GM18519 (cell line): ENCODE measurements at regions not wholly inside any gene's neighbourhood (a gene's known extent, or its start where the extent isn't known, plus 50 kb on each side); places are given as distances from the start of the nearest gene placed in this dataset.
A peak's percentile ranks its signal among the peaks of the same experiment; 100 is the strongest.

ENCODE experiments used
- ATAC-seq: cut with Tn5 transposase; IDR thresholded peaks from one replicate; pipeline ENCODE4 v1.9.1; 2021; ENCODE audit warnings: mild to moderate bottlenecking, moderate library complexity; ENCODE audit not compliant: unreplicated experiment, low FRiP score

GRCh38 chr2:180128861-180129260 lies 121.8 kb upstream of the CWC22 start:
- no peak for ATAC-seq

GRCh38 chr2:180125245-180125962 lies 118.3 kb upstream of the CWC22 start:
- peak; percentile 77 for ATAC-seq

GRCh38 chr2:180124273-180125139 lies 117.4 kb upstream of the CWC22 start:
- ATAC-seq, result peak; percentile 71

GRCh38 chr2:180122874-180123273 lies 115.8 kb upstream of the CWC22 start:
- ATAC-seq, result no peak

- ATAC-seq, result no peak
Observed at GRCh38 chr2:180115675-180116074, 108.6 kb upstream of the CWC22 start.

- no peak for ATAC-seq
Observed at GRCh38 chr2:180115269-180115668, 108.2 kb upstream of the CWC22 start.

- no peak for ATAC-seq
Observed at GRCh38 chr2:180111901-180112300, 104.8 kb upstream of the CWC22 start.

- ATAC-seq, result no peak
Observed at GRCh38 chr2:180110469-180110868, 103.4 kb upstream of the CWC22 start.

GRCh38 chr2:180101846-180102245 lies 94.7 kb upstream of the CWC22 start:
- no peak for ATAC-seq

- no peak for ATAC-seq
Observed at GRCh38 chr2:180099308-180099707, 92.2 kb upstream of the CWC22 start.

GRCh38 chr2:180085144-180085543 lies 78.0 kb upstream of the CWC22 start:
- no peak for ATAC-seq

- ATAC-seq, result peak; percentile 68
Observed at GRCh38 chr2:180077295-180077906, 70.3 kb upstream of the CWC22 start.

- no peak for ATAC-seq
Observed at GRCh38 chr2:180075870-180076269, 68.8 kb upstream of the CWC22 start.

- no peak for ATAC-seq
Observed at GRCh38 chr2:180071797-180072196, 64.7 kb upstream of the CWC22 start.

GRCh38 chr2:180063494-180064092 lies 56.5 kb upstream of the CWC22 start:
- no peak for ATAC-seq

- ATAC-seq, result no peak
Observed at GRCh38 chr2:180062178-180062577, 55.1 kb upstream of the CWC22 start.

- no peak for ATAC-seq
Observed at GRCh38 chr2:180061546-180061945, 54.4 kb upstream of the CWC22 start.

- no peak for ATAC-seq
Observed at GRCh38 chr2:180061085-180061484, 54.0 kb upstream of the CWC22 start.

GRCh38 chr2:180058993-180059392 lies 51.9 kb upstream of the CWC22 start:
- ATAC-seq, result no peak

- no peak for ATAC-seq
Observed at GRCh38 chr2:180057706-180058412, 50.8 kb upstream of the CWC22 start.
